Right cardiac atrium (tissue), 5 donors: ENCODE measurements at regions not wholly inside any gene's neighbourhood (a gene's known extent, or its start where the extent isn't known, plus 50 kb on each side); places are given as distances from the start of the nearest gene placed in this dataset.
"Not testable (repeated sequence)": the region's sequence is repeated elsewhere in the genome, so short reads cannot be mapped to it uniquely, and the experiment has no call there.

Experiments
- ATAC-seq, 2 donors: fragments of 200-7000 bp; cut with Tn5 transposase; one replicate each; pipeline versions ENCODE4 v1.8.0 to v1.9.1; 2020; ENCODE audit warnings: moderate library complexity in 2 of 2, mild to moderate bottlenecking in 1 of 2
- DNase-seq, 3 donors: peaks; one replicate each; pipeline ENCODE4 v3.0.0-alpha.2; 2020
- H3K27ac ChIP-seq: one replicate; pipeline ENCODE4 v1.5.1; 2013; ENCODE audit warnings: mild to moderate bottlenecking, low read length, control low read depth, moderate library complexity
- H3K27me3 ChIP-seq: one replicate; pipeline ENCODE4 v1.6.1; 2013; ENCODE audit not compliant: control insufficient read depth, insufficient read depth
- H3K4me1 ChIP-seq: one replicate; pipeline ENCODE4 v1.6.1; 2013; ENCODE audit warnings: low read length; ENCODE audit not compliant: control insufficient read depth, insufficient read depth
- H3K4me3 ChIP-seq: one replicate; pipeline ENCODE4 v1.5.1; 2013; ENCODE audit warnings: low read length, control low read depth
- H3K9me3 ChIP-seq: one replicate; pipeline ENCODE4 v1.6.1; 2013; ENCODE audit warnings: low read length; ENCODE audit not compliant: control insufficient read depth
- WGBS: extraction: QIAGEN DNeasy Blood & Tissue Kit; methylation state at CpG from one replicate; pipeline ENCODE4 v1.1.7; 2013; 5-methylcytosine and 5-hydroxymethylcytosine counted together
- intact Hi-C, 4 donors: fragments of 100-400 bp; cut with DNase I; formaldehyde crosslinking; loops; one replicate each; pipeline versions ENCODE4 v1.11.0 to v1.14.0; 2022 to 2023
- donor health status: healthy with polysubstance abuse.
- donor health status: DM: no; HTN: yes; CAD: no.
- donor health status: DM: no; HTN: no; CAD: no.
- donor health status: DM: no; HTN: yes; CAD: no; lungs with severe emphysema.
- donor health status: DM: yes; HTN: yes; CAD: no.

DNA sequence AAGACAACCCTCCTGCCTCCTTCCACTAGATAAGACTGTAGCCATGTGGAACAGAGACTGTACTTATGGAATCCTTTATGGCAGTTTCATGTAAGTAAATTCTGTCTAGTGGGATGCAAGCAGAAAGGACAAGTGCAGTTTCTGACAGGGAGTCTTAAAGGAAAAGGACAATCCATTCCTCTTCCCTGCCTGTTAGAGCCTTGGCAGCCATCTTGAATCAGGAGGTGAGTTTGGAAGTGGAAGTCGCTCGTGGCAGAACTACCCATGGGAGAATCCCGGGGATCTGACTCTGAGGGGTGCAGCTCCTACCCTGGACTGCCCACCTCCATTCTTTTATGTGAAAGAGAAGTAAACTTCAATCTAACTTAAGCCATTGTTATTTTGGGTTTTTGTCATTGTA, 61.4 kb upstream of the AKAP12 start:
- H3K4me3 ChIP-seq, result no peak overlapping the region
- no peaks in the 10 kb centered on the region for H3K9me3 ChIP-seq
- intact Hi-C loops, result no loop called here
- DNase-seq, result no peak
- H3K27ac ChIP-seq, result no peak overlapping the region
- no peaks in the 10 kb centered on the region for H3K27me3 ChIP-seq
- 95% methylated on average over 3 of the region's 3 CpGs for WGBS
- ATAC-seq, result no peak
- no peaks in the 10 kb centered on the region for H3K4me1 ChIP-seq

DNA sequence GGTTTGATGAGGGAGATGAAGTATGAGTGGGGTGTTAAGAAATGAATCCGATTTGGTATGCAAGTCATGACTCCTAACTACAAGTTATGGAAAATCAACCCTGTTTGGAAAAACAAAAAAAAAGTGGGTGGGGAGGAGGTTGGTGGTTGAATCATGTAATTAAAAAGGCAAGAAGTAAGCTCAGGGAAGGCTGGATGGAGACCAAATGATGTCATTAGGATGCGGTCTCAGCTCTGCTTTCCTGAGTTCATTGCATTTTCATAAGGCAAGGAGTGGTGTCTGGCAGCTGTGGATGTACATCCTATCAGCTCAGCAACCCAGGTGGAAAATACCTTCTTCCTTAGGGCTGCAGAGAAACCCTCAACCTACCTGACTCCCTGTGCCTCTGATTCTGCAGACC, 60.4 kb upstream of the AKAP12 start:
- Histone ChIP-seq H3K4me3 (no peak overlapping the region), H3K4me1 (no peaks in the 10 kb centered on the region), H3K27ac (no peak overlapping the region), H3K9me3 (no peaks in the 10 kb centered on the region), H3K27me3 (no peaks in the 10 kb centered on the region)
- no peak for ATAC-seq
- DNase-seq, result no peak
- WGBS, result 68% methylated on average over 2 of the region's 2 CpGs
- intact Hi-C loops, result no loop called here

DNA sequence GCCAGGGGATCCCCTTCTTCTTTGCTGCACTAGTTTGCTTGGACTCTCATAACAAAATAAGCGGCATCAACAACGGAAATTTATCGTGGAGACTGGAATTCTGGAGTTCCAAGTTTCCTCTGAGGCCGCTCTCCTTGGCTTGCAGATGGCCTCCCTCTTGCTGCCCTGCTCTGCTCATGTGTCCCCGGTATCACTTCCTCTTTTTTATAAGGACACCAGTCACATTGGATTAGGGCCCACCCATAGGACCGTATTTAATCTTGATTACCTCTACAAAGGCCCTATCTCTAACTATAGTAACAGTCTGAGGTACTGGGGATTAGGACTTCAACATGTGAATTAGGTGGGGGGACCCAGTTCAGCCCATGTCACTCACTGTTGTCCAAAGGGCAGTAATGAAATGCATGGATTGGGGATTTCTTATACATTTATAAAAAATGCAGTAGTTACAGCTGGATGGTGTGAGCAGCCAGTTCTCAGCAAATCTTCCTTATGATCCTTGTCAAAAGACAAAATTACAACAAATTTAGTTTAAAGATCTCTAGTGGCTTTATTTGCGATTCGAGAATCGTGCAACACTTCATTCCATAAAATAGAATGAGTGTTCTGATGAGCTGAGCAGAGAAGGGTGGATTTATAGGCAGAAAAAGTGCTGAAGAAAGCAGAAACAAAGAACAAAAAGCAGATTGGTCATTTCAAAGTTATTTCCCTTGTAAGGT, 59.3 kb upstream of the AKAP12 start:
- no peak overlapping the region for H3K27ac ChIP-seq
- no peaks in the 10 kb centered on the region for H3K27me3 ChIP-seq
- peaks cover 3% of the 10 kb centered on the region for H3K4me1 ChIP-seq
- DNase-seq (no peak), ATAC-seq (no peak)
- no peaks in the 10 kb centered on the region for H3K9me3 ChIP-seq
- 92% methylated on average over 9 of the region's 9 CpGs for WGBS
- no peak overlapping the region for H3K4me3 ChIP-seq
- intact Hi-C loops, result no loop called here

DNA sequence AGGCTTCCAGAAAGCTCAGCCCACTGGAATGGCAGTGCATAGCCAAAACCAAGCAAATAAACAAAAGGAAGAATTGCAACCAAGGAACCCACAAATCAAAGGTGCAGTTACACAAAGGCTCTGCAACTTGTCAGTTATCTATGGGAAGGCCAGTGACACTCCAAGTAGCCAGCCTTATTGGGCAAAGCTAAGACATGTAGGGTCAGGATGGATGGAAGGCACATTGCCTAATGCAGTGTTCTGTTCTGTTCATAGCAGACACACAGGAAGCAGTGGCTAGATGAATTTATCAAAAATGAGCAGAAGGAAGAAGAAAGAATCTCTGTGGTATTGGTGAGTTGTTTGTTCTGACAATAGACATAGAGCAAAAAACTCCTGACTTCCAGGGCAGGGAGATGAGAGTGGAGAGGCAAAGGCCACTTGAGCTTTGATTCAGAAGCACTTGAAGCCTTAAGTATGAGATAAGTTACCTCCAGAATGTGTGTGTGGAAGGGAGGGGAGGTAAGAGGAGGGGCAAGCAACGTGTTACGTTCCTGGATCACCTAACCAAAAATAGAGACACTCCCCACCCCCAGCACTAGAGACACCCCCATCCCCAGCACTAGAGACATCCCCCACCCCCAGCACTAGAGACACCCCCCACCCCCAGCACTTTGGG, 57.9 kb upstream of the AKAP12 start:
- ATAC-seq, result no peak
- WGBS, result 63% methylated on average over 2 of the region's 2 CpGs
- no peak for DNase-seq

DNA sequence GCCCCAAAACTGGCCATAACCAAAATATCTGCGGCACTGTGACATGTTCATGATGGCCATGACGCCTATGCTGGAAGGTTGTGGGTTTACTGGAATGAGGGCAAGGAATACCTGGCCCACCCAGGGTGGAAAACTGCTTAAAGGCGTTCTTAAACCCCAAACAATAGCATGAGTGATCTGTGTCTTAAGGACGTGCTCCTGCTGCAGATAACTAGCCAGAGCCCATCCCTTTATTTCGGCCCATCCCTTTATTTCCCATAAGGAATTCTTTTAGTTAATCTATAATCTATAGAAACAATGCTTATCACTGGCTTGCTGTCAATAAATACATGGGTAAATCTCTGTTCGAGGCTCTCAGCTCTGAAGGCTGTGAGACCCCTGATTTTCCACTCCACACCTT, 56.8 kb upstream of the AKAP12 start:
- H3K9me3 ChIP-seq, H3K27me3 ChIP-seq, H3K4me3 ChIP-seq, DNase-seq, H3K27ac ChIP-seq, ATAC-seq, H3K4me1 ChIP-seq, intact Hi-C loops: not testable (repeated sequence)
- WGBS, result 95% methylated on average over 6 of the region's 6 CpGs

More for the DNA sequence above, 57.9 kb upstream of the AKAP12 start:
- no peaks in the 10 kb centered on the region for H3K9me3 ChIP-seq
- H3K27me3 ChIP-seq, result no peaks in the 10 kb centered on the region
- H3K4me1 ChIP-seq, result peaks cover 3% of the 10 kb centered on the region
- no peak overlapping the region for H3K4me3 ChIP-seq
- no peak overlapping the region for H3K27ac ChIP-seq
- intact Hi-C loops, result no loop called here

DNA sequence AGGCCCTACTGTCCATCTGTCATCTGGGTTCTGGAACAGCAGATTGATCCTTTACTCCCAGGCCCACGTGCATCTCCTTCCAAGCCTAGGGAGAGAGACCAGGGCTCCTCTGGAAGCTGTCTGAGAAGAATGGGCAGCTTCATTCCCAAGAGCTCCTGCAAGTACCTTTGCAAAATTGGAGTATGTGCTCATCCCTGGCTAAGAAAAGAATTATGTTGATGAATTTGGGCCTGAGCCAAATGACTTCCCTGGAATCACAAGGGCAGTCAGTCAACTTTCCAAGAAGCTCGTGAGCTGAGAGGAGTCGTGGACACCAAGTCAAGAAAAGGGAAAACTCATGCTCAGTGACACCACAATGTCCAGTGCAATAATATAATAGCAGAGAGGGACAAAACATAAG, 54.6 kb upstream of the AKAP12 start:
- Histone ChIP-seq H3K27ac (no peak overlapping the region), H3K4me1 (peaks cover 3% of the 10 kb centered on the region), H3K9me3 (no peaks in the 10 kb centered on the region), H3K27me3 (no peaks in the 10 kb centered on the region), H3K4me3 (no peak overlapping the region)
- DNase-seq (no peak), ATAC-seq (no peak)
- WGBS, result 51% methylated on average over 3 of the region's 3 CpGs
- intact Hi-C loops, result no loop called here

DNA sequence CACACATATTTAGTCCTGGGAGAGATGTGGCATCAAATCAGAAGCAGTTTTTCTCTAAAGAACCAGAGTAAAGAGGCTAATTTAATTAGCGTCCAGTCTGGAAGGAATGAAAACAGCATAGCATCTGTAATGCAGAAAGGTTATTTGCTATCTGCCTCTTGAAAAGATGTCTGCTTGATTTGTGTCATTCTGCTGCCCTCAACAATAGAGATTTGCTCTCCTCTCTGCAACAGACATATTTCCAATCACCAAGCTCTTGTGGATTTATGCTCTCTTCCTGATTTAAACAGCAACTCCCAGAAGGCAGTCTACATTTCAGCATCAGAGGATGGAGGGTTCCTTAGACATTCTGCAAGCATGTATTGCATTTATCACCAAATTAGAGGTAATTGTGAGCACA, 53.5 kb upstream of the AKAP12 start:
- Histone ChIP-seq H3K27ac (no peak overlapping the region), H3K4me1 (peaks cover 3% of the 10 kb centered on the region), H3K4me3 (no peak overlapping the region), H3K27me3 (no peaks in the 10 kb centered on the region), H3K9me3 (no peaks in the 10 kb centered on the region)
- DNase-seq, result no peak
- no peak for ATAC-seq
- WGBS, result 85% methylated on average over 1 of the region's 1 CpG
- intact Hi-C loops, result no loop called here

DNA sequence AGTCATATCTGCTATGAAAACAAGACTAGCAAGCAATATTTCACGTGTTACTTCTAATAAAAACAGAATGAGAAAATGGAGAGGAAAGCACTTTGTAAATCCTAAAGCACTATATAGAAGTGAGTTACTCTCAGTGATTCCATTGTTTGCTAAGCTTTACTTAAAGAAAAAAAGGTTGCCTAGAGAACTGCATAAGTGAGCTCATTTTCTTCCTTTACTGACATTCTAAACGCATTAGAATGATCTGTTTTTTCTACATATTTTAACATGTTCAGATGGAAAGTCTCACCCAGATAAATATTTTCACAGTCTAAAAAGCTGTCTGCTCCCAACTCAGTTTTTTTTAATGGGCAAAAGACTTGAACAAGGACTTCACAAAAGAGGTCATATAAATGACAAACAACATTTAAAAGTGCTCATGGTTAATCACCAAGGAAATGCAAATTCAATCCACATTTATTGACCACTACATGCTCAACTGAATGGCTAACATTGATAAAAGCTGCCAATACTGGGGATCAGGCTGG, 52.9 kb upstream of the AKAP12 start:
- no peak for DNase-seq
- ATAC-seq, result no peak
- H3K9me3 ChIP-seq, result no peaks in the 10 kb centered on the region
- intact Hi-C loops, result no loop called here
- no peaks in the 10 kb centered on the region for H3K27me3 ChIP-seq
- H3K27ac ChIP-seq, result no peak overlapping the region
- H3K4me3 ChIP-seq, result no peak overlapping the region
- H3K4me1 ChIP-seq, result peaks cover 3% of the 10 kb centered on the region
- WGBS, result 68% methylated on average over 2 of the region's 2 CpGs
